ENCODE measurements at regions not wholly inside any gene's neighbourhood (a gene's known extent, or its start where the extent isn't known, plus 50 kb on each side); places are given as distances from the start of the nearest gene placed in this dataset.

DNA sequence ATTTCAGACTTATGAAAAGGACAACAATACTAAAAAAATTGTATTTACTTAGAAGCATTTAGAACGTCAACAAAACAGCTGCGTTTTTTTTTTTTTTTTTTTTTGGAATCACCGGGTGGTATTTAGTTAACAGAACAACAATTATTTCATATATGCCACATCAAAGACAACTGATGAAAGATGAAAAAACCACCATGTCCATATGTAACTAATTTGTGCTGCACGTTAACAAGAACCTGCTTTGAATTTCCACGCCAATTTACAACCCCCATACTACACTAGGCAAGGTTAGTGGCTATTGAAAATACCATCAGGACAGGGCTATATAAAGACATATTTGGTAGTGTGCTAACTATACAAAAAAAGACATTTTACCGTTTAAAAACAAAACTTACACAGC, 189.3 kb upstream of the ROBO1 start:
- TF ChIP-seq GABPA (IDR thresholded peaks at IDR 0.05 in 1 of 2, conservative IDR thresholded peaks at IDR 0.05 in 1 of 2) (no peak), TAF1 (conservative IDR thresholded peaks at IDR 0.05) (no peak), EGR1 (IDR thresholded peaks at IDR 0.05; ENCODE audit: low read depth in 2 of 2) (no peak), JUND (IDR thresholded peaks at IDR 0.05) (no peak)
- TF ChIP-seq, protein P1, sequence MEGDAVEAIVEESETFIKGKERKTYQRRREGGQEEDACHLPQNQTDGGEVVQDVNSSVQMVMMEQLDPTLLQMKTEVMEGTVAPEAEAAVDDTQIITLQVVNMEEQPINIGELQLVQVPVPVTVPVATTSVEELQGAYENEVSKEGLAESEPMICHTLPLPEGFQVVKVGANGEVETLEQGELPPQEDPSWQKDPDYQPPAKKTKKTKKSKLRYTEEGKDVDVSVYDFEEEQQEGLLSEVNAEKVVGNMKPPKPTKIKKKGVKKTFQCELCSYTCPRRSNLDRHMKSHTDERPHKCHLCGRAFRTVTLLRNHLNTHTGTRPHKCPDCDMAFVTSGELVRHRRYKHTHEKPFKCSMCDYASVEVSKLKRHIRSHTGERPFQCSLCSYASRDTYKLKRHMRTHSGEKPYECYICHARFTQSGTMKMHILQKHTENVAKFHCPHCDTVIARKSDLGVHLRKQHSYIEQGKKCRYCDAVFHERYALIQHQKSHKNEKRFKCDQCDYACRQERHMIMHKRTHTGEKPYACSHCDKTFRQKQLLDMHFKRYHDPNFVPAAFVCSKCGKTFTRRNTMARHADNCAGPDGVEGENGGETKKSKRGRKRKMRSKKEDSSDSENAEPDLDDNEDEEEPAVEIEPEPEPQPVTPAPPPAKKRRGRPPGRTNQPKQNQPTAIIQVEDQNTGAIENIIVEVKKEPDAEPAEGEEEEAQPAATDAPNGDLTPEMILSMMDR (IDR thresholded peaks at IDR 0.05; ENCODE audit: low read depth, low read length, missing input control) = no peak
